Stimulated activated CD8-positive, alpha-beta memory T cell treated with anti-CD3 and anti-CD28 coated beads, Interleukin-12 subunit alpha, Interleukin-12 subunit beta, amount 100 ng/mL, for 24 hours (primary cell): ENCODE measurements at regions not wholly inside any gene's neighbourhood (a gene's known extent, or its start where the extent isn't known, plus 50 kb on each side); places are given as distances from the start of the nearest gene placed in this dataset.

Source experiments
- DNase-seq: peaks from one replicate; pipeline ENCODE4 v3.0.0-alpha.2; 2020; ENCODE audit errors: extremely low read depth

DNA sequence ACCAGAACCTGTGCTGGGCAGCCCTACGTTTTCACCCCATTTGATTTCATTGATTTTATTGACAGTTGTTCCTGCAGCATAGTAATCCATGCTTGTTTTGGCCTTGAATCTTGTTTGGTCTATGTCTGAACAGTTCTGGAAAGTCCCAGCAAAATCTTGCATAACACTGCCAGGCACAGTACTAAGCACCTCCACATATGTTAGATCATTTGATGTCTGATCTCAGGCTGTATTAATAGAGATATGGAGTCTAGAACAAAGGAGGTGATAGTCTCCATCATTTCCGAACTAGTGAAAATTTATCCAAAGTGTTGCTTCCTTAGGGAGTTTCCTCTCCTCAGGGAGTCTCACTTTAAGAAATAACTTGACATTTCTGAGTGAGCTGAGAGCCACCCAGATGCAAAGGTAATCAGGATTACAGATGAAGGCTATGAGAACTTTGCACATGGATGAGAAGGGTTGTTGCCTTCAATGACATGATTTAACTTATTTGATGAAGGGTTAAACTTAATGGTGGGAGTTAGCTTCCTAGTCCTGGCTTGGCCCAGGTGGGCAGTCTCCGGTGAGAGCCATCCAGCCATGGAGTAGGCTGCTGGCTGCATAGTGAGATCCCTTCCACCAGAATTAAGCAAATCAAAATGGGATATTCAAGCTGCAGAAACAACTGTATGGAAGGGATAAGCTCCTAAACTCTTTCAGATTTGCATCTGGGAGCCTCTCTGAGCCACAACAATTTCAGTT, 173.8 kb upstream of the MVB12B start:
- no peak for DNase-seq

DNA sequence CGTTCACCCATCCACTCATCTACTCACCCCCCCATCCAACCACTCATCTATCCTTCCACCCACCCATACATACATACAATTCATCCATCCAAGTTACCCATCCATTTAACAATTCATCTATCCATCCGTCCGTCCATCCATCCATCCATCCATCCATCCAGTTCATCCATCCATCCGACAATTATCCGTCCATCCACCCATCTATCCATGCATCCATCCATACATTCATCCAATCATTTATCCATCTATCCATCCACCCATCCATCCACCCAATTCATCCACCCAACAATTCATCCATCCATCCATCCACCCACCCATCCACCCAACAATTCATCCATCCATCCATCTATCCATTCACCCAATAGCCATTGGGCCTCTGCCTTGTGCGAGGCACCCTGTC, 173.2 kb upstream of the MVB12B start:
- DNase-seq: no peak

DNA sequence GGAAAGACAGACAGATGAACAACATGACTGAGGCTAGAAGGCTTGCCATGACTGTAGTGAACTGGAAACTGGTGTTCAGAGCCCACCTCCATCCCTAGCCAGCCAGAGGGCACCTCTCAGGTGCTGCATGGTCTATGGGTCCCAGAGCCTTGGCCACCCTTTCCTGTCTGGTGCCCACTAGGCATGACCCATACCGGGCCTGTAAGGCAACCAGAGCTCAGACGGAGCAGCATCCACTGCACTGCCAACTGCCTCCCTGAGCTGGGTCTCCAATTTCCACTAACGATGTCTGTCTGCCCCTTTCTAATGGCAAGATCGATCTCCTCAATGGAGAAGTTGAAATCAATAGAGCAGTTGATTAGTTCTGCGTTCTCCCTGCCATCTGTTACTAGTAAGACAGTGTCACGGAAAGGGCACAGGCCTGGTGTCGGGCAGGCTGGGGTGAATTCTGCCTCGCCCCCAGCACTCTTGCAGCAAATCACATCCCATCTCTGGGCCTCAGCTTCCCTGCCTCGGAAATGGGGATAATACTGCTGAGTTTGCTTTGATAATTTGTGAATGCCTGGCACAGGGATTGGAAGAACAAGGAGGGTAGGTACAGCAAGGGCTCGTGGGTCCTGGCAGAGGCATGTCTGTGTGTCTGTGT, 172.3 kb upstream of the MVB12B start:
- DNase-seq: no peak

DNA sequence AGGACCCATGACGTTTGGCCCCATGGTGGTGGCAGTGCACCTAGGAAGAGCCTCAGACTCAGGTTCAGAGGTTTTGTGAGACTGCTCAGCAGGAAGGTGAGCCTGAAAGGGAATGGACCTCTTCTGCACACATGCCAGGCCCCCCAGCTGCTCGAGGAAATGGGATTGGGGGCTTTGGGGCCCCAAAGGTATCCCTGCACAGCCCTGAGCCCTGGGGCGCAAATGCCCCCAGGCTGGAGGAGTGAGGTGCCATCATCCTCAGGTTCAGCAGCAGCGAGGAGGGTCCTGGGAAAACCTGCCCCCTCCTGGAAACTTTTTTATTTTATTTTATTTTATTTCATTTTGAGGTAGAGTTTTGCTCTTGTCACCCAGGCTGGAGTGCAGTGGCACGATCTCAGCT, 171.8 kb upstream of the MVB12B start:
- no peak for DNase-seq

DNA sequence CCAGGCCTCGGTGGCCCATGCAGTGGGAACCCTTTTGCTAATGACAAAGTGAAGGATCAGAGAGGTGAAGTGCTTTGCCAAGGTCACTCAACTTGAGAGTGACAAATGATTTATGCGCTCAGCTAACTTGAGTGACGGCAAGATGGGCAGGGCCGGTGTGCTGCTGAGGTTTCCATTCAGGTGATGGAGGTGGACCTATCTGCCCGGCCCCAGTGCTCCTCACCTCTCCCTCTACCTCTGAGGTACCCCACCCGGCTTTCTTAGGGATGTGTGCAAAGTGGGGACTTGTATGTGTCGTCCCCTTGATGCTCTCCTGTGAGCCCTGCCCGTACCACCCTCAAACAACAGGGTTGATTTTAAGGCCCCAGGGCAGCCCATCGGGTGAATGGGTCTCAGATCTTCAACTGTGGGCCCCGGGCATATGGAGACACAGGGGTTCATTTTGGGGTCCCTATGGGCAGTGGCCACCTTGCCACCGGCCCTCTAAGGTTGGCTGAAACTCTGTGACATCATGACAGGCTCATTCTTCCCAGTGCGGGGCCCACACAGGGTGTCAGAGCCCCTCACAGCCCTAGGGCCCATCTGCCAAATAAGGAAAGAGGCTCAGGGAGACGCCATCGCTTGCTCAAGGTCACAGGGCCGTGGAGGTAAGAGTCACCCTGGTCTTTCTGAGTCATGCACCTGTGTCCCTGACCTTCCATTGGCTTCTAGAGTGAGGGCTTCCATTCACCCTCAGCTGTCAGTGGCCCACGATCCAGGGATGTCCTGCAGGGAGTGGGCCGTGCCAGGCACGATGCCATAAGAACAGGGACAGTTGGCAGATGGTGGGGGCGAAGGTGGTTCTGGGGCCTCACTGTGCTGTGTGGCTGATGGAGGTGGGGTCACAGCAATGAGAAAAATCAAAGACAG, 170.6 kb upstream of the MVB12B start:
- DNase-seq: no peak

DNA sequence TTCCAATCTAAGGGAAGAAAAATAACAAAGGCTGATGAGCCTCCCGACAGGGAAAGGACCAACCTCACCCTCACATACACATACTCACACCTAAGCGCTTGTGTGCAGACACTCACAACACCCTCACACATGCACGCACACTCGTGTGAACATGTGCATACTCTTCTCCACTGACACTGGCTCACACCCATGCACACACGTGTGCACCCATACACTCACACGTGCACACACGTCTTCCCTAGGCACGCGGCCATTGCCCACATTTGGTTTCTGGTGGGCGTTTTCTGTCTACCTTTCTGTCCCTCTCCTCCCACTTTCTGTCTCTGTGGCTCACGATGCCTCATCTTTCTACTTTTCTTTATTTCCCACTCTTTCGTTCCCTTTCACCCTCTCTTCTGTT, 169.7 kb upstream of the MVB12B start:
- no peak for DNase-seq

DNA sequence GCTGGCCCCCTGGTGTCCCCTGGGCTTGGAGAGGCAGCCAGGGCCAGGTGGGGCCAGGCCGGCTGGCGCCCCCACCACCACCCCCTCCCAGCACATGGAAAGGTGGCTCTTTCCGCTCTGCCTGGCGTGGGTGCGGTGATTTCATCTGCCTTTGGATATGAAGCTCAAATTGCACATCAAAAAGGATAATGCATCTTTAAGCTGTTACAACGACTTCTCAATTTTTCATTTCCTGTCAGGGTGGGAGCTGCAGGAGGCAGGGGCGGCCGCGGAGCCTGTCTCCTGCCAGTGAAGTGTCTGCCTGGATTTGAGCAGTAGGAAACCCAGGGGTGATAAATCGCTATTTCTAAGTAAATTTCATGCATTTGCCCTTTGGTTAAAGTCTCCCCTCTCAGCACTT, 169.2 kb upstream of the MVB12B start:
- DNase-seq: no peak

DNA sequence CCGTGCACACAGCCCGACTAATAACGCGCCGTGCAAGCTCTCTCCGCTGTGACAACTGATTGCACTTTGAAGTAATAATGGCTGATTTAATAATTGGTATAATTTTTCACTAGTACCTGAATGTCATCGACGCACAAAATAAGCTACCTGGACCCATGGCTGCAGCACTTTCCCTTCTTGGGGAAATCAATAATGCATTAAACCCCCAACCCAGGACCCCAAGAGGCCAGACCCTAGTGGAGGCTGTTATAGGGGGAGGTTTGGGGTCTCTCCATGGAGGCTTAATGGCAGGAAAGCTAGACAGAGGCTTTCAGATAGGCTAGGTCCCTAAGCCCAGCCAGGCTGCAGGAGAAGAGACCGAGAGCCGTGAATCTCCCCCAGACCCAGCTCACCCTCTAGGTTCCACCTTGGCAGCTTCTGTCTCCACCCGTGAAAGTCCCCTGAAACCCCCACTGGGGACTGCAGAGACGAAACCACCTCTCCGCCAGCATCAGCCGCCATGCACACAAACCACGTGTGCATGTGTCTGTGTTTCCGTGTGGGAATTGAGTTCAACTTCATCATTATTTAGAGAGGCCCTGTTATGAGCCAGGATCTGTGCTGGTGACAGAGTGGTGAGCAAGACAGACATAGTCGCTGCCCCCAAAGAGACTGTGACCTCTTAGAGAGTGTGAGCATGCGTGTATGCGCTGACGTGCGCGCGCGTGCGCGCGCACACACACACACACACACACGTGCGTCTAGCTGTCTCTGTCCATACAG, 168.6 kb upstream of the MVB12B start:
- DNase-seq: no peak

DNA sequence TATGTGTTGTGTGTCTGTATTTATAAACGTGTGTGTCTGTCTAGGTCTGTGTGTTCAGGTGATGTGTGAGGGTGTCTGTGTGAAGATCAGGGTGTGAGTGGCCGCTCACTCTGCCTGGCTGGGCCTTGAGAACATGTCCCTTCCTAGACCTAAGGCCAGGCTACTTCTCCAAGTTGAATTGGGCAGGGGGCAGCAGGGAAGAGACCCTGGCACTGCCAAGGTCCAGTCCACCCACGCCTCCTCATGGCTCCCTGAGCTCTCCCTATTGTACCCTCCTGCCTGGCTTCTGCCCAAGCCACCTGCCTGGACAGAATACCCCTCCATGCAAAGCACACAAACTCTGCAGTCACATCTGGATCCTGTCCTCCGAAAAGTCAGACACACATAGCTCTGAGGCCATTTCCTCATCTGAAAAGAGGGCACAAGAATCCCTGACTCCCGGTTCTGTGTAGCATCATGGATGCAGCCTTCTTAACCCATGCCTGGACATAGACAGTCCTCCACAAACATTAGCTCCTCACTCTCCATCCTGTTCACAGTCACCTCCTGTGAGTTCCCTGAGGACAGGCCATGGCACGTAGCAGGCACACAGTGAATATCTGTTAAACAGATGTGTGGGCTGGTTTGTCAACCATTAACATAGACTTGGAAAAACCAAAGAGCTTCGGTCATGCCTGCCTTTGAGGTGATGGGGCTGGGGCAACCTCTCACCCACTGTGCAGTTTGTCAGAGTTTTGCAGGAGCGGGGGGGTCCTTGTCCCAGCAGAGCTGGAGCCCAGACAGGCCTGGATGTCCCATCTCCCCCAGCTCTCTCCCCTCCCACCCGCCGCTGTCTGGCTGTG, 167.8 kb upstream of the MVB12B start:
- DNase-seq: no peak

DNA sequence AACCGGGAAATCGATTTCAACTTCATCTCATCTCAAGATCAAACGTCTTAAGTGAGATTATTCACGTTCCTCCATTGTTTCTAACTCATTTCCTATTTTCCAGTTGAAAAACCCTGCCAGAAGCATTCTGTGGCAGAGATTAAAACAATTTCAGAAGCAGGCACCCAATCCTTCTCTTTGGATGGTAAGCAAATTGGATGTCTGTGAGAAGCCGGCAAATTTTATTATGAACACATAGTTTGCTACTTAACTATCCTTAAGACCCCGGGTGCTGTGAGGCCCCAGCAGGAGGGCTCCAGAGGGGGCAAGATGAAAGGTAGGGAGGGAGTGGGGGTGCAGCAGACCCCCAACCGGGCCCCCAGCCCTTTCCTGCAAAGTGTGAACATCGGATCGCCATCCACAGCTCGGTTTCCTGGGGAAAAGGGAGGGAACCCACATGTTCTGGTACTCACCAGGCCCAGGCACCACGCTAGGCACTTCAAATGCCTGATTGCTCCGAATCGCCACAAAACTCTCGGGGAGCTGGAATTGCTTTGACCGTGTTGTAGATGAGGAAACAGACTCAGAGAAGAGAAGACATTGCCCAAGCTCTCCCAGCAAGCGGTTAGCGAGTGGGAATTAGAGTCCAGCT, 167.1 kb upstream of the MVB12B start:
- no peak for DNase-seq

DNA sequence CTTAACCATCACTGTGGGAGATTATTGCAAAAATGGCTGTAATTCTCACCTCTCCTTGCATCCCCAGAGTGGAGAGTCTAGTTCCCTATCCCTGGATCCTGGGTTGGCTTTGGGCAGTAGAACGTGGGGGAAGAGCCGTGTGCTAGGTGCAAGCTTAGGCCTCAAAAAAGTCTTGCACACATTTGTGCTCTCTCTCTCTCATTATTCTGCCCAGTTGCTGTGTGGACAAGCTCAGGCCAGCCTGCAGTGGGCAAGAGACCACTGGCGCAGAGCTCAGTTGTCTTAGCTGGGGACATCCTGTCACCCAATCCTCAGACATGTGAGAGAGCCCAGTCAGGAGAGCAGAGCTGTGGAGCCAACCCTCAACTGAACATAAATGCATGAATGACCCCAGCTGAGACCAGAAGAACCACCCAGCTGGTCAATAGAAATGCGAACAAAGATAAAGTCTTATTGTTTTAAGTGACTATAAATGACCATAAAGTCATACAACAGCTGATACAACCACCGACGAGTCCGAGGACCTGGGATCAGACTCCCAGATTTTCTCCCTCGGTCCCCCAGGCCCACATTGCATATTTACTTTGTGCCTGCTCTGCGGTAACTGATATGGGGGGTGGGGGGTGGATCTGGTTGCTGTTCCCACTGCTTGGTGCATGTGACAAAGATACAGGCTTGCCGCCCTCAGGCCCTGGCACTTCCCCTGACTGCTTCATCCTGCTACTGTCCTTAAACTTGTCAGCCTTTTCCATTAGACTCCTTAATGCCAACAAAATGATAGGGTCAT, 166.4 kb upstream of the MVB12B start:
- no peak for DNase-seq

DNA sequence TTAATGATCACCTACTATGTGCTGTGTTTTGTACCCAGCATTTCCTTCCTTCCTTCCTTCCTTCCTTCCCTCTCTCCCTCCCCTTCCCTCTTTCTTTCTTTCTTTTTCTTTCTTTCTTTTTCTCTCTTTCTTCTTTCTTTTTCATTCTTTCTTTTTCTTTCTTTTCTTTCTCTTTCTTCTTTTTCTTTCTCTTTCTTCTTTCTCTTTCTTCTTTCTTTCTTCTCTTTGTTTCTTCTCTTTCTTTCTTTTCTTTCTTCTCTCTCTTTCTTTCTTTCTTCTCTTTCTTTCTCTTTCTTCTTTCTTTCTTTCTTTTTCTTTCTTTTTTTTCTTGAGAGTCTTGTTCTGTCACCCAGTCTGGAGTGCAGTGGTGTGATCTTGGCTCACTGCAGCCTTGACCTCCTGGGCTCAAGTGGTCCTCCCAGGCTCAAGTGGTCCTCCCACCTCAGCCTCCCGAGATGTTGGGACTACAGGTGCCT, 165.7 kb upstream of the MVB12B start:
- no peak for DNase-seq

DNA sequence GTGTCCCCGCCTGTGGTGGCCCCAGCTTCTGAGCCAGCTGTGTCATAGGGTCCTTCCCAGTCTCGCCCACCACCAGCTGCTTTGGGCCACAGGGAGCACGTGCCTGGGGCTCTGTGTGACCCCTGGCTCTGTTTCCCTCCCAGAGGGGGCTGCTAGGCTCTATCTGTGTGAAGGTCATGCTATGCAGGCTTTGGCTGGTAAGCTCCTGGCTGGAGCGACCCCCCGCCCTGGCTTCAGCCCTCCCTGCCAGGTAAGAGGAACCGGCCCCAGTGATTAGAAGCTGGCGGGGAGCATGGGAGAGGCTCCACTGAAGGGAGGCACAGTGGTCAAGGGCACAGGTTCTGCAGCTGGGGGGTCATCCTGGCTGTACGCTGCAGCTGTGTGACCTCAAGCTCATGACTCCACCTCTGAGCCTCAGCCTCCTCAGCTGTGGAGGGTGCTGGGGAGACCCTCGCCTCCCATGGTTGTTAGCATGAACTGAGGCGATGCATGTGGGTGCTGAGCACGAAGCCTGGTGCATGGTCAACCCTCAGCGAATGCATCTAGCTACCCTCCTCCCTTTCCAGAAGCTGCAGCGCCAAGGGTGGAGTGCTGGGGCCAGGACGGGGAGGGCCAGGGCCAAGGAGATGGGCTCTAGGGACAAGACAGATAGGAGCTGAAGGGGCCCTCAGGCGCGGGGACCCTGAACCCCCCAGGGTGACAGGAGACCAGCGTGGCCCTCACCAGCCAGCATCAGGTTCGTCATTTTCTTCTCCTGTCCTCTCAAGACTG, 163.8 kb upstream of the MVB12B start:
- no peak for DNase-seq

DNA sequence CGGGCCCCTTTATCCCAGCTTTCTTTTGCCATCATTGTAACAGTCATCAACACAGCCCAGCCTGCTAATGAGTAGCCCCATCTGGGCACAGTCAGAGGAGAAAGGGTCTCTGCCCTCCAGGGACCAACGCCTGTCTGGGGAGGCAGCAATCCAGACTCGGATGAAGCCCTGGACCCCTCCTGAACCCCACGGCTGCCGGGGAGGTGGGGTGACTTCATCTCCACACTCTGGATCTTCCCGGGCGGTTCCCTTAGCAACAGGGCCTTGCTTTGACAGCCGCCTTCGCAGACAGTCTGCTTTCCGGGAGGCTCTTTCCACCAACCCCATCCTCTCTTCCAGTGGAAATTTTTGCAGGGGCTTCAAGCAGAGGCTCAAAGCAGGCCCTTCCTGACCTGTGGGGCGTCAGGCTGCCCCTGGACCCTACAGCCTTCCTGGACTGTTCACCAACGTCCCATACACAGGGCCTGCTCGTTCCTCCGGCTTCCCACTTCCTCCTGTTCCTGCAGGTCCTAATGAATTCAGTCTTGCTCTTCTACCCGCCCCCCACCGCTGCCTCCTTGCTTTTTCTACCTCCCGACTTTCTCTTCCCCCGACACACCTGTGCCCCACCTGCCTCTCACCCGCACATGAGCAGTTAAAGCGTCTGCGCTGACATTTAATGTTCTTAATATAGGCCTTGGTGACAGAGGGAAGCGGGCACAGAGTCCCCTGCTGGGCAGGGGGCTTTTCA, 161.7 kb upstream of the MVB12B start:
- DNase-seq: no peak

DNA sequence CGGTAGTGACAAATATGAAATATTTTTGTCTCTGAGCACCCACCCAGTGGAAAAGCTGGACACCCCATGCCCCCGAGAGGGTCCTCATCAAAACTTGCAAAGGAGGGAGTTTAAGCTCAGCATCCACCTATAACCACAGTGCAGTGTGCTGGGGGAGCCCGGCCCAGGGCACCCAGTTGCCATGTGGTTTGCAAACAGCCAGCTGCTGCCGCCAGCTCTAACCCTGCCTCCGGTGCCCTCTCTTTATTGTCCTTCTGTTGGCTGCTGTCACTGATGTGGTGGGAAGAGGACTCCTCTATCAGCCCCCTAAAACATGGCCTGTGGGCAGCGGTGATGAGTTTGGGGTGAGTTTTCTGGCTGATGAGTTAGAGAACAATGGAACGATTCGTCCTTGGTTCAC, 160.9 kb upstream of the MVB12B start:
- DNase-seq: no peak

DNA sequence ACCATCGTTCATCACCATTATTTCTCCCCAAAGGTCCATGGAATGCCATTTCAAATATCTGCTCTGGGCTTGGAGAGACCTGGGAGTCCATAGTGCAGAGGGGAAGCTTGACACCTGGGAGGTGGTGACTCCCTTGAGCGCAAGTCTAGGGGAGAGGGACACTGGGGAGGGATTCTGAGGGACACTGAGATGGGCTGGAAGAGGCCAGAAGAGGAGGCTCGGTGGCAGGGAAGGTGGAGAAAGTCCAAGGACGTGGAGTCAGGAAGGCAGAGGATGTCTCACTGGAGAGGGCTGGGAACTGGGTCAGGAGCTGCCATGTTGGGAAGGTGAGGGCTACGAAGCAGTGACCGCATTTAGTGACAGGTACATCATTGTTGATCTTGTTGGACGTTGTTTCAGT, 160.3 kb upstream of the MVB12B start:
- DNase-seq: no peak

DNA sequence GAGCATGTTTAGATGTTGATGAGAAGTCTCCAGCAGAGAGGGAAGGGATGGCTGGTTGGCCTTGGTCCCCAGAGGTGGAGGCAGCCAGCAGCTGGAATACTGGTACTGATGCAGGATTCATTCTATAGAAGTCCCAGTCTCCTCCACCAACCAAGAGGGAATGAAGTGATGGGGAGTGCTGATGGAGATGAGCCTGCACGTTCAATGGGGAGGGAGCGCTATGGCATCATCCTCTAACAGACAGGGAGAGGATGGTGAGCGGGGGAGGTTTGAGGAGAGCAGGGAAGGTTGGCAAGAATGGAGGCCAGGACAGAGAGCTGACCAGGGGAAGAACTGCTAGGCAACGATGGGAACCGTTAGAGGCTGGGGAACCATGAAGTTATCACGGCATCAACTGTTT, 159.8 kb upstream of the MVB12B start:
- no peak for DNase-seq

DNA sequence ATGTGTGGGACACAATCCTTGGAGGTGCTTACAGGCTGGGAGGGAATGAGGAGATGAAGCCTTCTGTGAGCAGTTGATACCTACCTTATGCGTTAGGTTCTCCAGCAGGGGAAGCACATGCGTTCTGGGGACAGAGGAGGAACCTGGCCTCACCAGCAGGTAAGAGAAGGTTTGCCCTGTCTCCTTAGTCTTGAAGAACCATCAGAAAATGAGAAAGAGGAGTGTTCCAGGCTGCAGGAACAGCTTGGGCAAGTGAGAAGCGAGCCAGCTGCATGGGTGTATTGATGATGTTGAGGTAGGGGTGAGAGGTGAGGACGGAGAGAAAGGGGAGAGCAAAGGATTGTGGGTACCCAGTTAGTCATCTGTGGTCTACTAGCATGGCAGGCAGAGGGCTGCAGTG, 156.9 kb upstream of the MVB12B start:
- no peak for DNase-seq
